Liver (tissue), 8 donors: ENCODE measurements at regions not wholly inside any gene's neighbourhood (a gene's known extent, or its start where the extent isn't known, plus 50 kb on each side); places are given as distances from the start of the nearest gene placed in this dataset.

Experiments
- DNase-seq: peaks from one replicate; pipeline ENCODE4 v3.0.0-alpha.2; 2017; ENCODE audit warnings: low spot score
- H3K27ac ChIP-seq, 2 donors: one replicate each; pipeline ENCODE4 v1.7.0; 2013; ENCODE audit warnings: inconsistent platforms in 2 of 2, low read length in 2 of 2, control low read depth in 1 of 2, low read depth in 1 of 2, mild to moderate bottlenecking in 1 of 2
- H3K27me3 ChIP-seq, 4 donors: one replicate each; pipeline versions ENCODE4 v1.6.1 to v1.7.0; 2013; ENCODE audit warnings: low read length in 3 of 4, inconsistent platforms in 1 of 4, mild to moderate bottlenecking in 1 of 4, moderate library complexity in 1 of 4; ENCODE audit not compliant: control insufficient read depth in 4 of 4, insufficient read depth in 4 of 4
- H3K36me3 ChIP-seq, 4 donors: one replicate each; pipeline versions ENCODE4 v1.6.1 to v1.7.0; 2013; ENCODE audit warnings: low read length in 3 of 4, mild to moderate bottlenecking in 3 of 4, low read depth in 1 of 4, moderate library complexity in 1 of 4; ENCODE audit not compliant: control insufficient read depth in 4 of 4, insufficient read depth in 3 of 4
- H3K4me1 ChIP-seq, 4 donors: one replicate each; pipeline versions ENCODE4 v1.6.1 to v1.7.0; 2013; ENCODE audit warnings: low read length in 3 of 4, mild to moderate bottlenecking in 3 of 4, moderate library complexity in 1 of 4; ENCODE audit not compliant: control insufficient read depth in 4 of 4, insufficient read depth in 4 of 4
- H3K4me3 ChIP-seq, 3 donors: one replicate each; pipeline versions ENCODE4 v1.6.1 to v1.7.0; 2013; ENCODE audit warnings: low read length in 3 of 3, control low read depth in 1 of 3, low read depth in 1 of 3, mild to moderate bottlenecking in 1 of 3
- H3K9ac ChIP-seq, 2 donors: one replicate each; pipeline ENCODE4 v1.7.0; 2013; ENCODE audit warnings: low read length in 2 of 2, mild to moderate bottlenecking in 2 of 2, moderate library complexity in 2 of 2, control low read depth in 1 of 2, low read depth in 1 of 2
- H3K9me3 ChIP-seq, 4 donors: one replicate each; pipeline versions ENCODE4 v1.6.1 to v1.7.0; 2013; ENCODE audit warnings: low read length in 3 of 4; ENCODE audit not compliant: control insufficient read depth in 4 of 4
- EGR1 ChIP-seq, 2 donors: IDR thresholded peaks; 2 replicates each; pipeline ENCODE4 v1.6.1; 2016 to 2018; ENCODE audit warnings: antibody characterized with exemption in 2 of 2, low read depth in 2 of 2
- FOXA1 ChIP-seq: IDR thresholded peaks from 2 replicates; pipeline ENCODE4 v1.6.1; 2016; ENCODE audit warnings: antibody characterized with exemption
- FOXA2 ChIP-seq: IDR thresholded peaks from 2 replicates; pipeline ENCODE4 v1.6.1; 2016; ENCODE audit warnings: antibody characterized with exemption
- GABPA ChIP-seq, 2 donors: IDR thresholded peaks in 1 of 2; conservative IDR thresholded peaks in 1 of 2; 2 replicates each; pipeline ENCODE4 v1.6.1; 2016; ENCODE audit warnings: antibody characterized with exemption in 2 of 2, mild to moderate bottlenecking in 1 of 2, moderate library complexity in 1 of 2
- HNF4A ChIP-seq, 2 donors: conservative IDR thresholded peaks; 2 replicates each; pipeline ENCODE4 v1.6.1; 2016; ENCODE audit warnings: antibody characterized with exemption in 2 of 2, mild to moderate bottlenecking in 2 of 2
- HNF4G ChIP-seq: IDR thresholded peaks from 2 replicates; pipeline ENCODE4 v1.6.1; 2016; ENCODE audit warnings: antibody characterized with exemption
- JUND ChIP-seq, 2 donors: IDR thresholded peaks; 2 replicates each; pipeline ENCODE4 v1.6.1; 2016; ENCODE audit warnings: antibody characterized with exemption in 2 of 2
- RAD21 ChIP-seq, 2 donors: IDR thresholded peaks; 2 replicates each; pipeline ENCODE4 v1.6.1; 2016; ENCODE audit warnings: antibody characterized with exemption in 2 of 2, mild to moderate bottlenecking in 2 of 2
- RXRA ChIP-seq, 2 donors: IDR thresholded peaks; 2 replicates each; pipeline ENCODE4 v1.6.1; 2017 to 2018; ENCODE audit warnings: antibody characterized with exemption in 2 of 2, mild to moderate bottlenecking in 1 of 2
- SP1 ChIP-seq: IDR thresholded peaks from 2 replicates; pipeline ENCODE4 v1.6.1; 2018; ENCODE audit warnings: antibody characterized with exemption, mild to moderate bottlenecking
- TAF1 ChIP-seq: conservative IDR thresholded peaks from 2 replicates; pipeline ENCODE4 v1.6.1; 2016; ENCODE audit warnings: antibody characterized with exemption, mild to moderate bottlenecking
- YY1 ChIP-seq: IDR thresholded peaks from 2 replicates; pipeline ENCODE4 v1.6.1; 2016; ENCODE audit warnings: antibody characterized with exemption, mild to moderate bottlenecking
- WGBS: extraction: QIAGEN DNeasy Blood & Tissue Kit; methylation state at CpG from one replicate; pipeline ENCODE4 v1.1.7; 2013; 5-methylcytosine and 5-hydroxymethylcytosine counted together
- TF ChIP-seq, protein P1 (sequence below): IDR thresholded peaks from 2 replicates; pipeline ENCODE4 v1.6.1; 2016; ENCODE audit warnings: antibody characterized with exemption
- TF ChIP-seq, protein P2 (sequence below): fragments of 150-350 bp; IDR thresholded peaks from 2 replicates; pipeline ENCODE4 v1.5.1; 2017; ENCODE audit warnings: improper control_type of control experiment, low read depth, low read length; ENCODE audit not compliant: missing input control
- TF ChIP-seq, protein P3 (sequence below): IDR thresholded peaks from 2 replicates; pipeline ENCODE4 v1.6.1; 2016; ENCODE audit warnings: antibody characterized with exemption
- TF ChIP-seq, protein P4 (sequence below): IDR thresholded peaks from 2 replicates; pipeline ENCODE4 v1.6.1; 2016; ENCODE audit warnings: antibody characterized with exemption, mild to moderate bottlenecking
- TF ChIP-seq, protein P5 (sequence below): IDR thresholded peaks from 2 replicates; pipeline ENCODE4 v1.6.1; 2016; ENCODE audit warnings: antibody characterized with exemption
- donor health status: healthy.
- donor health status: healthy.
- donor health status: healthy.
- donor health status: healthy.
- donor health status: healthy.

DNA sequence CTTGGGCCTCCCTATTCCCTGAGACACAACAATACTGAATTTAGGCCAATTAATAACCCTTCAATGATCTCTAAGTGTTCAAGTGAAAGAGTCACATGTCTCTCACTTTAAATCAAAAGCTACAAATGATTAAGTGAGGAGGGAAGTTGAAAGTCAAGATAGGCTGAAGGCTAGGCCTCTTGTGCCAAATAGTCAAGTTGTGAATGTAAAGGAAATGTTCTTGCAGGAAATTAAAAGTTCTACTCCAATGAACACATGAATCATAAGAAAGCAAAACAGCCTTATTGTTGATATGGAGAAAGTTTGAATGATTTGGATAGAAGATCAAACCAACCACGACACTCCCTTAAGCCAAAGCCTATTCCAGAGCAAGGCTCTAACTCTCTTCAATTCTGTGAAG lies 286.9 kb downstream of the MEIS1 start:
- no peak overlapping the region for H3K4me3 ChIP-seq
- no peak for DNase-seq
- no peaks in the 10 kb centered on the region for H3K4me1 ChIP-seq
- no peak overlapping the region for H3K9ac ChIP-seq
- H3K27ac ChIP-seq, result no peak overlapping the region
- H3K9me3 ChIP-seq, result no peaks in the 10 kb centered on the region
- 77% methylated on average over 1 of the region's 1 CpG for WGBS
- TF ChIP-seq, protein P1, sequence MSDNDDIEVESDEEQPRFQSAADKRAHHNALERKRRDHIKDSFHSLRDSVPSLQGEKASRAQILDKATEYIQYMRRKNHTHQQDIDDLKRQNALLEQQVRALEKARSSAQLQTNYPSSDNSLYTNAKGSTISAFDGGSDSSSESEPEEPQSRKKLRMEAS, result no peak
- no peak for TF ChIP-seq EGR1 (IDR thresholded peaks at IDR 0.05; ENCODE audit: low read depth in 2 of 2)
- no peak for TF ChIP-seq GABPA (IDR thresholded peaks at IDR 0.05 in 1 of 2, conservative IDR thresholded peaks at IDR 0.05 in 1 of 2)
- TF ChIP-seq HNF4A (conservative IDR thresholded peaks at IDR 0.05), result no peak
- no peak for TF ChIP-seq YY1
- TF ChIP-seq SP1, result no peak
- TF ChIP-seq JUND (IDR thresholded peaks at IDR 0.05), result no peak
- TF ChIP-seq FOXA2, result no peak
- TF ChIP-seq RXRA (IDR thresholded peaks at IDR 0.05), result no peak
- no peak for TF ChIP-seq HNF4G
- no peak for TF ChIP-seq RAD21 (IDR thresholded peaks at IDR 0.05)
- TF ChIP-seq, protein P2, sequence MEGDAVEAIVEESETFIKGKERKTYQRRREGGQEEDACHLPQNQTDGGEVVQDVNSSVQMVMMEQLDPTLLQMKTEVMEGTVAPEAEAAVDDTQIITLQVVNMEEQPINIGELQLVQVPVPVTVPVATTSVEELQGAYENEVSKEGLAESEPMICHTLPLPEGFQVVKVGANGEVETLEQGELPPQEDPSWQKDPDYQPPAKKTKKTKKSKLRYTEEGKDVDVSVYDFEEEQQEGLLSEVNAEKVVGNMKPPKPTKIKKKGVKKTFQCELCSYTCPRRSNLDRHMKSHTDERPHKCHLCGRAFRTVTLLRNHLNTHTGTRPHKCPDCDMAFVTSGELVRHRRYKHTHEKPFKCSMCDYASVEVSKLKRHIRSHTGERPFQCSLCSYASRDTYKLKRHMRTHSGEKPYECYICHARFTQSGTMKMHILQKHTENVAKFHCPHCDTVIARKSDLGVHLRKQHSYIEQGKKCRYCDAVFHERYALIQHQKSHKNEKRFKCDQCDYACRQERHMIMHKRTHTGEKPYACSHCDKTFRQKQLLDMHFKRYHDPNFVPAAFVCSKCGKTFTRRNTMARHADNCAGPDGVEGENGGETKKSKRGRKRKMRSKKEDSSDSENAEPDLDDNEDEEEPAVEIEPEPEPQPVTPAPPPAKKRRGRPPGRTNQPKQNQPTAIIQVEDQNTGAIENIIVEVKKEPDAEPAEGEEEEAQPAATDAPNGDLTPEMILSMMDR, result no peak
- H3K36me3 ChIP-seq, result no peaks in the 10 kb centered on the region
- H3K27me3 ChIP-seq, result no peaks in the 10 kb centered on the region

DNA sequence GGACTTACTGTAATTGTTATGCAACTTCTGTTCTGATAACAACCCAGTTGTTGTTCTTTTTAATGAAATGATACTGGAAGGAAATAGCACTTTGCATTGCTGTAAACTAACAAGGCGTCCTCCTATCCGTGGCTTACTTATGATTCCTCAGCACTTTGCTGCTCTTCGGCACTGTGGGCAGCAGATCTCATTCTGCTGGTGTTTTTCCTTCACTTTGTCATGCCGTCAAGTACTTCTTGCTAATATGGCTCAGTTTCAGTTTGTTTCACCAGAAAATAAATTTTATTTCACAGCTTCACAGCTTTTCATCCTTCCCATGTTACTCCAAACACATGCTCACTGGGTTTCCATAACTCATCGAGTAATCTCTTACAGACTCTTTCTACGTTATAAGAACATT lies 289.3 kb downstream of the MEIS1 start:
- TF ChIP-seq HNF4A (conservative IDR thresholded peaks at IDR 0.05) (no peak), RAD21 (IDR thresholded peaks at IDR 0.05) (no peak), HNF4G (no peak), FOXA1 (no peak), SP1 (no peak), FOXA2 (no peak), JUND (IDR thresholded peaks at IDR 0.05) (no peak), YY1 (no peak), TAF1 (no peak), EGR1 (IDR thresholded peaks at IDR 0.05; ENCODE audit: low read depth in 2 of 2) (no peak), RXRA (IDR thresholded peaks at IDR 0.05) (no peak)
- TF ChIP-seq, protein P3, sequence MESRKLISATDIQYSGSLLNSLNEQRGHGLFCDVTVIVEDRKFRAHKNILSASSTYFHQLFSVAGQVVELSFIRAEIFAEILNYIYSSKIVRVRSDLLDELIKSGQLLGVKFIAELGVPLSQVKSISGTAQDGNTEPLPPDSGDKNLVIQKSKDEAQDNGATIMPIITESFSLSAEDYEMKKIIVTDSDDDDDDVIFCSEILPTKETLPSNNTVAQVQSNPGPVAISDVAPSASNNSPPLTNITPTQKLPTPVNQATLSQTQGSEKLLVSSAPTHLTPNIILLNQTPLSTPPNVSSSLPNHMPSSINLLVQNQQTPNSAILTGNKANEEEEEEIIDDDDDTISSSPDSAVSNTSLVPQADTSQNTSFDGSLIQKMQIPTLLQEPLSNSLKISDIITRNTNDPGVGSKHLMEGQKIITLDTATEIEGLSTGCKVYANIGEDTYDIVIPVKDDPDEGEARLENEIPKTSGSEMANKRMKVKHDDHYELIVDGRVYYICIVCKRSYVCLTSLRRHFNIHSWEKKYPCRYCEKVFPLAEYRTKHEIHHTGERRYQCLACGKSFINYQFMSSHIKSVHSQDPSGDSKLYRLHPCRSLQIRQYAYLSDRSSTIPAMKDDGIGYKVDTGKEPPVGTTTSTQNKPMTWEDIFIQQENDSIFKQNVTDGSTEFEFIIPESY, result no peak
- TF ChIP-seq, protein P4, sequence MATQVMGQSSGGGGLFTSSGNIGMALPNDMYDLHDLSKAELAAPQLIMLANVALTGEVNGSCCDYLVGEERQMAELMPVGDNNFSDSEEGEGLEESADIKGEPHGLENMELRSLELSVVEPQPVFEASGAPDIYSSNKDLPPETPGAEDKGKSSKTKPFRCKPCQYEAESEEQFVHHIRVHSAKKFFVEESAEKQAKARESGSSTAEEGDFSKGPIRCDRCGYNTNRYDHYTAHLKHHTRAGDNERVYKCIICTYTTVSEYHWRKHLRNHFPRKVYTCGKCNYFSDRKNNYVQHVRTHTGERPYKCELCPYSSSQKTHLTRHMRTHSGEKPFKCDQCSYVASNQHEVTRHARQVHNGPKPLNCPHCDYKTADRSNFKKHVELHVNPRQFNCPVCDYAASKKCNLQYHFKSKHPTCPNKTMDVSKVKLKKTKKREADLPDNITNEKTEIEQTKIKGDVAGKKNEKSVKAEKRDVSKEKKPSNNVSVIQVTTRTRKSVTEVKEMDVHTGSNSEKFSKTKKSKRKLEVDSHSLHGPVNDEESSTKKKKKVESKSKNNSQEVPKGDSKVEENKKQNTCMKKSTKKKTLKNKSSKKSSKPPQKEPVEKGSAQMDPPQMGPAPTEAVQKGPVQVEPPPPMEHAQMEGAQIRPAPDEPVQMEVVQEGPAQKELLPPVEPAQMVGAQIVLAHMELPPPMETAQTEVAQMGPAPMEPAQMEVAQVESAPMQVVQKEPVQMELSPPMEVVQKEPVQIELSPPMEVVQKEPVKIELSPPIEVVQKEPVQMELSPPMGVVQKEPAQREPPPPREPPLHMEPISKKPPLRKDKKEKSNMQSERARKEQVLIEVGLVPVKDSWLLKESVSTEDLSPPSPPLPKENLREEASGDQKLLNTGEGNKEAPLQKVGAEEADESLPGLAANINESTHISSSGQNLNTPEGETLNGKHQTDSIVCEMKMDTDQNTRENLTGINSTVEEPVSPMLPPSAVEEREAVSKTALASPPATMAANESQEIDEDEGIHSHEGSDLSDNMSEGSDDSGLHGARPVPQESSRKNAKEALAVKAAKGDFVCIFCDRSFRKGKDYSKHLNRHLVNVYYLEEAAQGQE, result no peak
- TF ChIP-seq, protein P1, result no peak
- TF ChIP-seq, protein P2, result no peak
- TF ChIP-seq, protein P5, sequence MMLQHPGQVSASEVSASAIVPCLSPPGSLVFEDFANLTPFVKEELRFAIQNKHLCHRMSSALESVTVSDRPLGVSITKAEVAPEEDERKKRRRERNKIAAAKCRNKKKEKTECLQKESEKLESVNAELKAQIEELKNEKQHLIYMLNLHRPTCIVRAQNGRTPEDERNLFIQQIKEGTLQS, result no peak
- Histone ChIP-seq H3K9me3 (no peaks in the 10 kb centered on the region), H3K27me3 (no peaks in the 10 kb centered on the region), H3K27ac (no peak overlapping the region), H3K4me3 (no peak overlapping the region), H3K4me1 (no peaks in the 10 kb centered on the region), H3K9ac (no peak overlapping the region), H3K36me3 (no peaks in the 10 kb centered on the region)
- 83% methylated on average over 6 of the region's 6 CpGs for WGBS
- DNase-seq, result no peak
